ENCODE measurements at regions not wholly inside any gene's neighbourhood (a gene's known extent, or its start where the extent isn't known, plus 50 kb on each side); places are given as distances from the start of the nearest gene placed in this dataset.

DNA sequence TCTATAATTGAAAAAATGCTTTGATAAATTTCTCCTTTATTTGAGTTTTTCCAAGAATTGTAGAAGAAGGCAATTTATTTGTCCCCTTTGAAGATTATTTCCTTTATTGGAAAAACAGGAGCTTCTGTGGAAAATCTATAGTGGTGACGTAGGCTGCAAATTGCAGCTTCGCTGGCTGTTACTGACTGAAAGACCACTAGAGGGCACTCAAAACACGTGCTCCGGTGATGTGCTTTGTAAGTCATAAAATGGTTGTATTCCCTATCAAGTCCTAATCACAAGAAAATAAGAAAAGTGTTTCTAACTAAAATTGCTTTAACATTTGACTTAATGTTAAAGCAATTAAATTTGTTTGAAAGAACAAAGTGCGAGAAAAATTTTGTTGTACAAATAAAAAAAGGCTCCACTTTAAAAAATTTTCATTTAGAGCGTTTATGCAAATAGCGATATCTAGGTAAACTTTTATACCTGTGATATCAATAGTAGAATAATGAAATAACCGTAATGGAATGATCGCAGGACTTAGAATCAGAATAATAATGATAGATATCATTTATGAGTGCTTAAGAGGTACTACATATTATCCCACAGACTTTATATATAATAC, 638.2 kb upstream of the SPRY2 start:
- Histone ChIP-seq H3K79me2 (no peaks in the 10 kb centered on the region), H3K4me1 (no peaks in the 10 kb centered on the region), H3K4me2 (ENCODE audit: low read length) (no peak overlapping the region), H3K9ac (no peak overlapping the region), H3K27ac (no peak overlapping the region), H2AFZ (no peak overlapping the region), H3K4me3 (ENCODE audit: low read depth, low read length) (no peak overlapping the region), H3K36me3 (ENCODE audit: control insufficient read depth, insufficient read depth, low read length) (no peaks in the 10 kb centered on the region), H3K27me3 (ENCODE audit: control insufficient read depth, insufficient read depth, low read length) (no peaks in the 10 kb centered on the region), H3K9me3 (ENCODE audit: control insufficient read depth, low read length) (no peaks in the 10 kb centered on the region)
- TF ChIP-seq, protein P1, sequence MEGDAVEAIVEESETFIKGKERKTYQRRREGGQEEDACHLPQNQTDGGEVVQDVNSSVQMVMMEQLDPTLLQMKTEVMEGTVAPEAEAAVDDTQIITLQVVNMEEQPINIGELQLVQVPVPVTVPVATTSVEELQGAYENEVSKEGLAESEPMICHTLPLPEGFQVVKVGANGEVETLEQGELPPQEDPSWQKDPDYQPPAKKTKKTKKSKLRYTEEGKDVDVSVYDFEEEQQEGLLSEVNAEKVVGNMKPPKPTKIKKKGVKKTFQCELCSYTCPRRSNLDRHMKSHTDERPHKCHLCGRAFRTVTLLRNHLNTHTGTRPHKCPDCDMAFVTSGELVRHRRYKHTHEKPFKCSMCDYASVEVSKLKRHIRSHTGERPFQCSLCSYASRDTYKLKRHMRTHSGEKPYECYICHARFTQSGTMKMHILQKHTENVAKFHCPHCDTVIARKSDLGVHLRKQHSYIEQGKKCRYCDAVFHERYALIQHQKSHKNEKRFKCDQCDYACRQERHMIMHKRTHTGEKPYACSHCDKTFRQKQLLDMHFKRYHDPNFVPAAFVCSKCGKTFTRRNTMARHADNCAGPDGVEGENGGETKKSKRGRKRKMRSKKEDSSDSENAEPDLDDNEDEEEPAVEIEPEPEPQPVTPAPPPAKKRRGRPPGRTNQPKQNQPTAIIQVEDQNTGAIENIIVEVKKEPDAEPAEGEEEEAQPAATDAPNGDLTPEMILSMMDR (IDR thresholded peaks at IDR 0.05): peak; percentile 17

DNA sequence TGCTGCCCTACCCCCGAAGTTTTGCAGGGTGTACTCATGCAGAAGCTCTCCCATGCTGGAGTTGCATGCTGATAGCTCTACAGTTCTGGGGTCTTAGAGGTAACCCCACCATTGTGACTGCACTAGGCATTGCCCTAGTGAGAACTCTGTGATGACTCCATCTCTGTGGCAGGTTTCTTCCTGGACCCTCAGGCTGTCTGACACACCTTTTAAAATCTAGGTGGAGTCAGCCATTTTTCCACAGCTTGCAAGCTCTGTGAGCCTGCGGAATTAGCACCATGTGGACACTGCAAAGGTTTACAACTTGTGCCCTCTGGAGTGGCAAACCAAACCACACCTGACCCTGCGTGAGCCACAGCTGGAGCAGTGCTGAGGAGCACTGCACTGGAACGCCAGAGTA, 636.2 kb upstream of the SPRY2 start:
- no peaks in the 10 kb centered on the region for H3K4me1 ChIP-seq
- no peaks in the 10 kb centered on the region for H3K36me3 ChIP-seq (ENCODE audit: control insufficient read depth, insufficient read depth, low read length)
- H3K27ac ChIP-seq: no peak overlapping the region
- no peaks in the 10 kb centered on the region for H3K27me3 ChIP-seq (ENCODE audit: control insufficient read depth, insufficient read depth, low read length)
- H3K4me3 ChIP-seq (ENCODE audit: low read depth, low read length): no peak overlapping the region
- H2AFZ ChIP-seq: no peak overlapping the region
- no peak overlapping the region for H3K9ac ChIP-seq
- H3K79me2 ChIP-seq: no peaks in the 10 kb centered on the region
- no peak overlapping the region for H3K4me2 ChIP-seq (ENCODE audit: low read length)
- H3K9me3 ChIP-seq (ENCODE audit: control insufficient read depth, low read length): no peaks in the 10 kb centered on the region
- TF ChIP-seq, protein P1 (IDR thresholded peaks at IDR 0.05): no peak

DNA sequence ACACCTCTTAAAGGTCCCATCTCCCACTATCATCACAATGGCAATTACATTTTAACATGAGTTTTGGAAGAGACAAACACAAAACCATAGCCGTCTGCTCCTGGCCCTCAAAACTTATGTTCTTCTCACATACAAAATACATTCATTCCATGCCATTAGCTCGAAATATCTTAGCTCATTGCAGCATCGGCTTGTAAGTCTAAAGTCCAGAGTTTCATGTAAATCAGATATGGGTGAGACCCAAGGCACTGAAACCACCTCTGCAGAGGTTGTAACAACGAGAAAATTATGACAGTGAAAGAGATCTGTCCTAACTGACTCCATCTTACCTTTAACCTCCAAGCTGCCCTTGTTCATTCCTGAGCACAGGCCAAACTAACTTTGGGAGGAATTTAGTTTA, 635.0 kb upstream of the SPRY2 start:
- no peaks in the 10 kb centered on the region for H3K27me3 ChIP-seq (ENCODE audit: control insufficient read depth, insufficient read depth, low read length)
- H3K27ac ChIP-seq: no peak overlapping the region
- no peak overlapping the region for H3K4me2 ChIP-seq (ENCODE audit: low read length)
- no peaks in the 10 kb centered on the region for H3K79me2 ChIP-seq
- no peak overlapping the region for H3K4me3 ChIP-seq (ENCODE audit: low read depth, low read length)
- H3K36me3 ChIP-seq (ENCODE audit: control insufficient read depth, insufficient read depth, low read length): no peaks in the 10 kb centered on the region
- no peak overlapping the region for H2AFZ ChIP-seq
- no peaks in the 10 kb centered on the region for H3K9me3 ChIP-seq (ENCODE audit: control insufficient read depth, low read length)
- H3K9ac ChIP-seq: no peak overlapping the region
- no peaks in the 10 kb centered on the region for H3K4me1 ChIP-seq
- TF ChIP-seq, protein P1 (IDR thresholded peaks at IDR 0.05): no peak

DNA sequence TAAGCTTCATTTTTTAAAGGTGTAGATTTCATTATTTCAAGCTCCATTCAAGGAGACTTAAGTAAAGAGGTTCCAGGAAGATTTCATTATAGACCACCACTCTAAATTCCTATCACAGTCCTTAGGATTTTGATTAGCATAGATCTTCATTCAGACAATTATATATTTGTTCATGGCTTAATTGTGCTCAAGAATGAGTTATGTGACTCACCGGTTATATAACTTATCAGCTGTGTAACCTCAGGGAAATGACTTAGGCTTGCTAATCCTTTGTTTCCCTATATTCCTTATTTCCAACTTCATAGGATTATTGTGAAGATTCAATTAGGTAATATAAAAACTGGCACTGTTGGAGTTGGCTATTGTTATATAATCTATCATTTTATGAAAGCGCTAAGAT, 632.8 kb upstream of the SPRY2 start:
- H3K4me3 ChIP-seq (ENCODE audit: low read depth, low read length): no peak overlapping the region
- H3K27me3 ChIP-seq (ENCODE audit: control insufficient read depth, insufficient read depth, low read length): no peaks in the 10 kb centered on the region
- H3K4me1 ChIP-seq: no peaks in the 10 kb centered on the region
- H2AFZ ChIP-seq: no peak overlapping the region
- H3K79me2 ChIP-seq: no peaks in the 10 kb centered on the region
- TF ChIP-seq, protein P1 (IDR thresholded peaks at IDR 0.05): no peak
- H3K27ac ChIP-seq: no peak overlapping the region
- H3K4me2 ChIP-seq (ENCODE audit: low read length): no peak overlapping the region
- no peak overlapping the region for H3K9ac ChIP-seq
- no peaks in the 10 kb centered on the region for H3K9me3 ChIP-seq (ENCODE audit: control insufficient read depth, low read length)
- no peaks in the 10 kb centered on the region for H3K36me3 ChIP-seq (ENCODE audit: control insufficient read depth, insufficient read depth, low read length)

DNA sequence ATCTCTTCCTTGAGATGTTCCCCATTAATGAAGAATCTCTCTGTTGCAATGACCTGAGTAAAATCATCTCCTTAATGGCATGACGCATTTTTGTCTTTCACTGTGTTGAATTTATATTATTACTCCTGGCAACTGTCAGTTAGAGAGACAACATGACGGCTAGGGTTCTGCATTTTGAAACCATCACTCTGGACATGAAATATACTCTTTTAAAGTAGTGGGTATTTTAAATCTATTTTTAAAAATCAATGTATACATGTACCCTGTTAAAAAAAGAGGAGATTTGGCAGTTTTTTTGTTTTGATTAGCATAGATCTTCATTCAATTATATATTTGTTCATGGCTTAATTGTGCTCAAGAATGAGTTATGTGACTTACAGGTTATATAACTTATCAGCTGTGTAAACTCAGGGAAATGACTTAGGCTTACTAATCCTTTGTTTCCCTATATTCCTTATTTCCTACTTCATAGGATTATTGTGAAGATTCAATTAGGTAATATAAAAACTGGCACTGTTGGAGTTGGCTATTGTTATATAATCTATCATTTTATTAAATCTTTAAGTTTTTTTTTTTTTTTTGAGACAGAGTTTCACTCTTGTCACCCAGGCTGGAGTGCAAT, 632.0 kb upstream of the SPRY2 start:
- H3K27ac ChIP-seq: no peak overlapping the region
- H3K9ac ChIP-seq: no peak overlapping the region
- TF ChIP-seq, protein P1 (IDR thresholded peaks at IDR 0.05): no peak
- H3K4me2 ChIP-seq (ENCODE audit: low read length): no peak overlapping the region
- no peaks in the 10 kb centered on the region for H3K9me3 ChIP-seq (ENCODE audit: control insufficient read depth, low read length)
- H3K79me2 ChIP-seq: no peaks in the 10 kb centered on the region
- no peak overlapping the region for H2AFZ ChIP-seq
- H3K36me3 ChIP-seq (ENCODE audit: control insufficient read depth, insufficient read depth, low read length): no peaks in the 10 kb centered on the region
- no peaks in the 10 kb centered on the region for H3K4me1 ChIP-seq
- no peak overlapping the region for H3K4me3 ChIP-seq (ENCODE audit: low read depth, low read length)
- H3K27me3 ChIP-seq (ENCODE audit: control insufficient read depth, insufficient read depth, low read length): no peaks in the 10 kb centered on the region
